ENCODE measurements at regions not wholly inside any gene's neighbourhood (a gene's known extent, or its start where the extent isn't known, plus 50 kb on each side); places are given as distances from the start of the nearest gene placed in this dataset.

- TF ChIP-seq, protein P1, sequence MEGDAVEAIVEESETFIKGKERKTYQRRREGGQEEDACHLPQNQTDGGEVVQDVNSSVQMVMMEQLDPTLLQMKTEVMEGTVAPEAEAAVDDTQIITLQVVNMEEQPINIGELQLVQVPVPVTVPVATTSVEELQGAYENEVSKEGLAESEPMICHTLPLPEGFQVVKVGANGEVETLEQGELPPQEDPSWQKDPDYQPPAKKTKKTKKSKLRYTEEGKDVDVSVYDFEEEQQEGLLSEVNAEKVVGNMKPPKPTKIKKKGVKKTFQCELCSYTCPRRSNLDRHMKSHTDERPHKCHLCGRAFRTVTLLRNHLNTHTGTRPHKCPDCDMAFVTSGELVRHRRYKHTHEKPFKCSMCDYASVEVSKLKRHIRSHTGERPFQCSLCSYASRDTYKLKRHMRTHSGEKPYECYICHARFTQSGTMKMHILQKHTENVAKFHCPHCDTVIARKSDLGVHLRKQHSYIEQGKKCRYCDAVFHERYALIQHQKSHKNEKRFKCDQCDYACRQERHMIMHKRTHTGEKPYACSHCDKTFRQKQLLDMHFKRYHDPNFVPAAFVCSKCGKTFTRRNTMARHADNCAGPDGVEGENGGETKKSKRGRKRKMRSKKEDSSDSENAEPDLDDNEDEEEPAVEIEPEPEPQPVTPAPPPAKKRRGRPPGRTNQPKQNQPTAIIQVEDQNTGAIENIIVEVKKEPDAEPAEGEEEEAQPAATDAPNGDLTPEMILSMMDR (IDR thresholded peaks at IDR 0.05 in 8 of 11, conservative IDR thresholded peaks at IDR 0.05 in 3 of 11) = no peak
- TF ChIP-seq POLR2AphosphoS5 (IDR thresholded peaks at IDR 0.05) (no peak), POLR2A (IDR thresholded peaks at IDR 0.05) (no peak)
Measured at GRCh38 chr6:146912730-146913685, 291.2 kb upstream of the STXBP5 start.

Measured in spleen (tissue), 7 donors.